ENCODE measurements at regions not wholly inside any gene's neighbourhood (a gene's known extent, or its start where the extent isn't known, plus 50 kb on each side); places are given as distances from the start of the nearest gene placed in this dataset.
"Not testable (repeated sequence)": the region's sequence is repeated elsewhere in the genome, so short reads cannot be mapped to it uniquely, and the experiment has no call there.

GRCh38 chr2:189982087-189982486, 80.4 kb downstream of the MSTN start:
- Mint-ChIP-seq H3K36me3 (ENCODE audit: unreplicated experiment) (peaks cover 9% of the 10 kb centered on the region), H3K4me3 (ENCODE audit: unreplicated experiment) (no peak overlapping the region), H3K4me1 (ENCODE audit: unreplicated experiment) (no peaks in the 10 kb centered on the region), H3K27me3 (ENCODE audit: unreplicated experiment) (no peaks in the 10 kb centered on the region), H3K9me3 (ENCODE audit: unreplicated experiment) (peaks cover 37% of the 10 kb centered on the region), H3K27ac (ENCODE audit: unreplicated experiment) (no peak overlapping the region)
- no peak for DNase-seq (ENCODE audit: extremely low spot score, unreplicated experiment)
- TF ChIP-seq CTCF (IDR thresholded peaks at IDR 0.05), result no peak

- not testable (repeated sequence) for H3K27ac Mint-ChIP-seq (ENCODE audit: unreplicated experiment); H3K27me3 Mint-ChIP-seq (ENCODE audit: unreplicated experiment); H3K4me3 Mint-ChIP-seq (ENCODE audit: unreplicated experiment); DNase-seq (ENCODE audit: extremely low spot score, unreplicated experiment); H3K4me1 Mint-ChIP-seq (ENCODE audit: unreplicated experiment); H3K36me3 Mint-ChIP-seq (ENCODE audit: unreplicated experiment)
- H3K9me3 Mint-ChIP-seq (ENCODE audit: unreplicated experiment), result peaks cover 22% of the 10 kb centered on the region
These were observed 86.0 kb downstream of the MSTN start for GRCh38 chr2:189976488-189976887.

GRCh38 chr2:189960346-189960745, 102.2 kb downstream of the MSTN start:
- H3K27ac Mint-ChIP-seq (ENCODE audit: unreplicated experiment), result no peak overlapping the region
- TF ChIP-seq CTCF (IDR thresholded peaks at IDR 0.05), result no peak
- no peak overlapping the region for H3K4me3 Mint-ChIP-seq (ENCODE audit: unreplicated experiment)
- H3K27me3 Mint-ChIP-seq (ENCODE audit: unreplicated experiment), result no peaks in the 10 kb centered on the region
- H3K9me3 Mint-ChIP-seq (ENCODE audit: unreplicated experiment), result no peaks in the 10 kb centered on the region
- DNase-seq (ENCODE audit: extremely low spot score, unreplicated experiment), result no peak
- no peaks in the 10 kb centered on the region for H3K36me3 Mint-ChIP-seq (ENCODE audit: unreplicated experiment)
- no peaks in the 10 kb centered on the region for H3K4me1 Mint-ChIP-seq (ENCODE audit: unreplicated experiment)

GRCh38 chr2:189959450-189959849, 103.1 kb downstream of the MSTN start:
- Mint-ChIP-seq H3K4me3 (ENCODE audit: unreplicated experiment) (no peak overlapping the region), H3K27me3 (ENCODE audit: unreplicated experiment) (no peaks in the 10 kb centered on the region), H3K36me3 (ENCODE audit: unreplicated experiment) (no peaks in the 10 kb centered on the region), H3K9me3 (ENCODE audit: unreplicated experiment) (no peaks in the 10 kb centered on the region), H3K4me1 (ENCODE audit: unreplicated experiment) (peaks cover 3% of the 10 kb centered on the region), H3K27ac (ENCODE audit: unreplicated experiment) (no peak overlapping the region)
- TF ChIP-seq CTCF (IDR thresholded peaks at IDR 0.05), result no peak
- no peak for DNase-seq (ENCODE audit: extremely low spot score, unreplicated experiment)

- no peak for TF ChIP-seq CTCF (IDR thresholded peaks at IDR 0.05)
- DNase-seq (ENCODE audit: extremely low spot score, unreplicated experiment), result no peak
- Mint-ChIP-seq H3K27ac (ENCODE audit: unreplicated experiment) (no peak overlapping the region), H3K27me3 (ENCODE audit: unreplicated experiment) (no peaks in the 10 kb centered on the region), H3K4me3 (ENCODE audit: unreplicated experiment) (no peak overlapping the region), H3K36me3 (ENCODE audit: unreplicated experiment) (no peaks in the 10 kb centered on the region), H3K4me1 (ENCODE audit: unreplicated experiment) (peaks cover 6% of the 10 kb centered on the region), H3K9me3 (ENCODE audit: unreplicated experiment) (no peaks in the 10 kb centered on the region)
These were observed 107.5 kb downstream of the MSTN start for GRCh38 chr2:189954989-189955388.

- Mint-ChIP-seq H3K4me1 (ENCODE audit: unreplicated experiment) (peaks cover 6% of the 10 kb centered on the region), H3K27me3 (ENCODE audit: unreplicated experiment) (no peaks in the 10 kb centered on the region), H3K36me3 (ENCODE audit: unreplicated experiment) (no peaks in the 10 kb centered on the region), H3K27ac (ENCODE audit: unreplicated experiment) (no peak overlapping the region), H3K4me3 (ENCODE audit: unreplicated experiment) (no peak overlapping the region), H3K9me3 (ENCODE audit: unreplicated experiment) (no peaks in the 10 kb centered on the region)
- no peak for TF ChIP-seq CTCF (IDR thresholded peaks at IDR 0.05)
- DNase-seq (ENCODE audit: extremely low spot score, unreplicated experiment), result no peak
These were observed 109.9 kb downstream of the MSTN start for GRCh38 chr2:189952536-189953109.

Measured in osteocyte (in vitro differentiated cells).